ENCODE measurements at regions not wholly inside any gene's neighbourhood (a gene's known extent, or its start where the extent isn't known, plus 50 kb on each side); places are given as distances from the start of the nearest gene placed in this dataset.
A peak's percentile ranks its signal among the peaks of the same experiment; 100 is the strongest.

- no peak for DNase-seq
Observed at GRCh38 chr2:217049422-217049821, 189.6 kb upstream of the TNP1 start.

DNA sequence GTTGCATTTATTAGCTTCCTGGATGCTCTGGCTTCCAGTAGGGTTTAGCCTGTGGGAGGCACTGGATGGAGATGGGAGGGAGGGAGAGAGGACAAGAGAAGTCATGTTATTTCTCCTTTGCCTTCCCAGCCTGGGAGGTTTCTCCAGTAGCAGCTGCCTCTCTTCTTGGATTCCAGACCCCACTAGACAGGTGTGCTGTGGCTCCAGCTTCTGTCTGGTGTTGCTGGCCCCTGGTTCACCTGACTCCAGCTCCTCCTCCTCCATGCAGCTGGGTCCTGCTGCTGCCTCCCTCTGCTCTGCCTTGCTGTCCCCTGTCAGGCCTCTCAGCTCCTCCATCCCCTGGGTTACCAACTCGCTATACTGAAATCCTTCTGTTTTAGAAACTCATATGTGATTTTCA, 188.9 kb upstream of the TNP1 start:
- DNase-seq: no peak

DNA sequence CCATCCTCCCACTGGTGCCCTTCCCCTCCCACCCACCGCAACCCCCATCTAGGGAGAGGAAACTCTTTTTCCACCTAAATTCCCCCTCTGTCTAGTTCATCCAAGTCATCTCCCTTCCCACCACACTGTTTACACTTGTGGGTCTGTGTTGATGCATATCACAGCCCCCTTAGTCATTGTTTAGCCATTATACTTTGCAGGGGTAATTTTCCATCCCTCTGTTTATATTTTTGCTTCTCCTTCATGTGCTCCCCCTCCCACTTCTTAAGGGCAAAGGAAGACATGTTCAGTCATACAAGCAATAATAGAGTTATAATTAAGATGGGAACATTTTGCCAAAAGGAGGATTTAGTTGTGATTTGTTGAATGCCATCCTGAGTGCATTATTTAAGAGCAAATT, 187.8 kb upstream of the TNP1 start:
- DNase-seq: no peak

- DNase-seq: no peak
Observed at GRCh38 chr2:217047209-217047608, 187.3 kb upstream of the TNP1 start.

DNA sequence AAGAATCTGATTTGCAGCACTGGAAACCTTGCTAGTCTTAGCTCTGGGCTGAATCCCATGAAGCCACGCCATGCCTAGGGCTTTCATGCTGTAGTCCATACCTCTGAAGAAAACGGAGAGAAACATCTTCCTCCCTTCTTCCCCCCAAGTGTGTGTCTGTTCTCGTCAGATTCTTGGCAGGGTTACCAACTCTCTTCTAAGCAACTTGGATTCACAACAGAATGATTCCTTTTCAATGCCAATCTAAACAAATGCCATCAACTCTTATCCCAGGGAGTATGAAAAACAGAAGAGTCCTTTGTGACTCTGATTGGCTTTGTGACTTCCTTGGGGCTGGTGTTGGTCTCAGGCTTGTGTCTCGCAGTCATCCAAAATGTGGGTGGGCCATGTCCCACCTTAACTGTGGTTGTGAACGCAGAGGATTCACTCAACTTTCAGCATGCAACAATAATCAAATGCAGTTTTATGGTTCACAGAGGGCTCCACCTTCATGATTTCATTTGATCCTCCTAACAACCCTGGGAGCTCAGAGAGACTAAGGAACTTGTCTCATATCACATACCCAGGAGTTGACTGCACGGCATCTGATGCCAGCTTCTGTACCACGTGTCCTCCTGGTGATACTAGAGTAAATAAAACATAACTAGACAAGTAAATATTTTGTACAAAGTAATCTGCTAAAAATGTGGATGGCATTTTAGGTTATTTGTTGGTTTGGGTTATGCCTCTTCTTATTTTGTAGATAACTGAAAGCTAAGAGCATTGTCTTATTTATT, 186.0 kb upstream of the TNP1 start:
- DNase-seq: no peak

DNA sequence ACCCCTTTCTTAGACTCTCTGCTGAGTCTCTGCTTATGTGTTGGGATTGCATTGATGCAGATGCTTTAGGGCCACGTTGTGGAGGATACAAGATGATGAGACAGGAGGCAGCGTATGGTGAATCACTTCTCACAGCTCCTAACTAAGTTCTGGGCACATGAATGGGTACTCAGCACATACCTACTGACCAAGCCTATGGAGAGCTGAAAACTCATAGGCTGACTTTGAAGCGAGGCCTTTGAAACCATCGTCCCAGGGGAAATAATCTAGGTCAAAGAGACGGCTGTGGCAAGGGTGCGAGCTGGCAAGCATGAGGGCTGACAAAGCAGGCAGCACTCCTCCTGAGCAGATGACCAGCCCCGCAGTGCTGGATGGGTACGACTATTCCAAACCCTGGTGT, 180.2 kb upstream of the TNP1 start:
- DNase-seq: no peak

DNA sequence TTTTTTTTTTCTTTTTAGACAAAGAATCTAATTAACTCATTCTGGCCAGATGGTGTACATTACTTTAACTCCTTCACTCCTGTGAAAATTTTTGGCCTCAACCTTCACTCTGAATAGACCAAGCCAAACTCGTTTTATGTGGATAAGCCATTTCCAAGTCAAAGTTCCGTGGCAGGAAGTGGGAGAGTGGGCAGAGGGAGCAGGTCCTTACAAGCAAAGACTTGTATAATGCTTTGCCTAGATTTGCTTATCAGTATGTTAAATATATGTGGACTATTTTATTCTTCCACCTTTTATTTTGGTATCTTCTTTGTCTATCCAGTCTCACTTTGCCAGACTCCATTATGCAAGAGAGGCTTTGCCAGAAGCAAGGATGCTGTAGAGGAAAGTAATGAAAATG, 178.1 kb upstream of the TNP1 start:
- DNase-seq: no peak

DNA sequence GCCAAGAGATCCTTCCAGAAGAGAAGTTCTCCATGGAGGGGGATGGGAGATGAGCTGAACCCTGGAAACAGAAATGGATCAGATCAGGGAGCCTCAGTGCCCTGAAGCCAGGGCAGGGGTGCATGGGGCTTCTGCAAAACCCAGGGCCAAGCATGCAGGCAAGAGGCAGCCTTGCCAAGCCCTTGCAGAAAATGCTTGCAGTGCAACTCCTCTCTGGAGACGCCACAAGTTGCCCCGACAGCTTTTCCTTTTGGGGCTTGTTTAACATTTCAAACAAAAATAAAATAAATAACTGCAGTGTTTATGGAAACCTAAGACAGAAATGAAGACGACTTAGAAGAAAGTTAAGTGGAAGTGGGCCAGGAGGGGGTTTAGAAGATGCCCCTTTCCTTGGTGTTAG, 177.5 kb upstream of the TNP1 start:
- no peak for DNase-seq

- no peak for DNase-seq
Observed at GRCh38 chr2:217035967-217036366, 176.1 kb upstream of the TNP1 start.

- DNase-seq: no peak
Observed at GRCh38 chr2:217033186-217033585, 173.3 kb upstream of the TNP1 start.

DNA sequence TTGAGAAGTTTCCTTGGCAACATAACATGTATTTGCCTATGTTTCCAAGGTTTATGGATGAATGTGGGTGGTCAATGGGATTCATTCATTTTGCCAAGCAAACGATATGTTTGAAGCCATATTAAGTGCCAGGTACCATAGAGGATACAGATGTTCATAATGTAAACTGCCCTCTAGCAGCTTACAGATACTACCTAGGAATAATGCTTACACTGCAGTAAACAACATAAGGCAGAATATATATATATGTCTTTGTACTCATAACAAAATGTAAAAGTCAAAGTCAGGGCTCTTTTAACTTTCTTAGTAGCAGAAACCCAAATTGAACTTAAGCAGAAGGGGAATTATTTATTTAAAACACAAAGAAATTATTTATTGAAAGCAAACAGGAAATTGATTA, 171.6 kb upstream of the TNP1 start:
- DNase-seq: no peak

DNA sequence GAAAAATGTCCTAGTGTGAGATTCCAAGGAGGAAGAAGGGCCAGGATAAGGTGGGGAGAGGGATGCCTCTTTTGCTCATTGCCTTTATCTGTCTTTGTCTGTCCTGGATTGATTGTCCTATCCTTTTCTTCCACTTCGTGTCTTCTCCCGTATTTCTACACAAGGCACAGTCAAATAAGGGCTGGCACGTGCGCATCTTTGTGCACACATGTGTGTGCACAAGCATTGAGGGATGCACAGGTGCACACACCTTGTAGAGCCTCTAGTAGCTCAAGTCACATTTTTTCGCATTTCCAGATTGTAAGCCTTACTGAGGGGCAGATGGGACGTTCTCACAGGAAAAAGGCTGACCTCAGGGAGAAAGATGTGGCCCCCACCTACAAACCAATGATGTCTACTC, 170.2 kb upstream of the TNP1 start:
- no peak for DNase-seq

DNA sequence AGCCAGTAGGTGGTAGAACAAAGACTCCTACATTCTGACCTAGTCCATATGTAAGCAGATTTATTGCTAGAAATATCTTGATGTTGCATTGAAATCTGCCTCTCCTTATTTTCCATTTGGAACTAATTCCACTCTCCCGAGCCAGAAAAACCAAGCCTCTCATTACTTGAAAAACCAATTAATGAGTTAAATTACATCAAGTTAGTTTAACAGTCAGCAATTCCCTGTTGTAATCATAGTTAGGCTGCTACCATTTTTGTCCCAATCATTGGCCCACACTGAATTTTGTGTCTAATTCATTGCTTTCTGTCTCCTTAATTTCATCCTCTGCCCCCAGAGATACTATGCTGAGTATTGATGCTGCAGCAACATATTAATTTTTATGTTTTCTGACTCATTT, 168.3 kb upstream of the TNP1 start:
- no peak for DNase-seq

DNA sequence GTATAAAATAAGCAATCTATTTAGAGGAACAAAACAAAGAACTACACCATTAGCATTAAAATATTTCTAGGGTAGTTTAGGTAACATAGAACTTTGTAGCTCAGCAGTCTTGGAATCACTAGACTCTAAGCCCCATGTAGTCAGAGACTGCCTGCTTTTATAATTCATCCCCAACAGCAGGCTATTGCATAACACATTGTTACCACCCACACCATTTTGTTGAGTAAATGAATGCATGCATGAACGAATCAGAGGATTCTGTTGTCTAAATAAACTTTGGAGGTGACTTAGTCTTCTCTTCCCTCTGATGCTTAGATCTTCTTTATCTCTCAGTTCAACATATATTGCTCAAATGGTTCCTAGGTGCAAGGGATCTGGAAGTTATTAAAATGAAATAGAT, 167.6 kb upstream of the TNP1 start:
- no peak for DNase-seq

- no peak for DNase-seq
Observed at GRCh38 chr2:217026569-217026968, 166.7 kb upstream of the TNP1 start.

DNA sequence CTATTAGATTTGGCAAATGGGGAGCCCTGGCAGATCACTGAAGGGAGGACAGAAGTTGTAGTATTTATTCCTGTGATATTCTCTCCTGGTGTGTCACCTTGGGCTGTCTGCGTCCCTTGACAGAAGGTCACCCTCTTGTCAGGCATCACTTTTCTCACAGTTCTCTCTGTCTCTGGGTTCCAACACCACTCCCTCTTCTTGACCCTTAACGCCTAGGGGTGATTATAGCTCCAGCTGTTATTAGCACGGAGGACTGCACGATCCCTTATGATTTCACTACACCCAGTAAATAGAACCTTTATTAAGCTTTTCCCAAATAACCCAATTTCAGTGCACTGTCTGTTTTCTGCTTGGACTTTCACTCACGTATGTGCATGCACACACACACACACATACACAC, 166.3 kb upstream of the TNP1 start:
- DNase-seq: no peak

- DNase-seq: no peak
Observed at GRCh38 chr2:217023611-217024010, 163.7 kb upstream of the TNP1 start.

DNA sequence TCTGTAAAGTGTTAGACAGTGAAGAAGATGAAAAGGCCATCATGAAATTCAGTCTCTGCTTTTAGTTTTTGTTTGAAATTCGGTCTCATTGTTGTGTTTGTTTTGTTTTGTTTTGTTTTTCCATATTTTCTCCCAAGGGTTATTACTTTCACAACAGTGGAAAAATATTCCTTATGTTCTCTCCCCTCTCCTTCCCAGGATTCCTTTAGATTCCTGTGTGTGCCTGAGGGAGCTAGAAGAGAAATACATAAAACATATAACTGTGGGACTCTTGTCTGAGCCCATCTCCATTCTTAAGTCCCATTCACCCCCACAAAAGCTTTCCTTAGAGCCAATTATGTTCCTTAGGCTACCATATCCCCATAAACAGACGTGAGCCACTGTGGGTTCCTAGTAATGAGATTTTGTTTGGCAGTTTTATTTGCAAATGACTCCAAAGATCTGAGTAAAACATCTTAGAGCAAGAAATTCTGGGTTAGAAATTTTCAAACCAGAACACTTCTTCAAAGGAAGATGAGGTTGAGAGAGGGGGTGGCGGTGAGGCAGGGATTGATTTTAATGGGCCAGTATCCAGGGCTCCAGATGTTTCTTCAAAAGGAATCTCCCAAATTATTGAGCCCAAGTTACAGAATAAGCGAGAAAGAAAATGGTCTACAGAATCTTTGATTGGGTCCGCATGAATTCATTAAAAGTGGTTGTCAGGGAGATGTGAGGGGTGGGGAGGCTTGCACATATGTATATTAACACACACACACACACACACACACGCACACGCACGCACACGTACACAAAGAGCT, 157.8 kb upstream of the TNP1 start:
- no peak for DNase-seq

DNA sequence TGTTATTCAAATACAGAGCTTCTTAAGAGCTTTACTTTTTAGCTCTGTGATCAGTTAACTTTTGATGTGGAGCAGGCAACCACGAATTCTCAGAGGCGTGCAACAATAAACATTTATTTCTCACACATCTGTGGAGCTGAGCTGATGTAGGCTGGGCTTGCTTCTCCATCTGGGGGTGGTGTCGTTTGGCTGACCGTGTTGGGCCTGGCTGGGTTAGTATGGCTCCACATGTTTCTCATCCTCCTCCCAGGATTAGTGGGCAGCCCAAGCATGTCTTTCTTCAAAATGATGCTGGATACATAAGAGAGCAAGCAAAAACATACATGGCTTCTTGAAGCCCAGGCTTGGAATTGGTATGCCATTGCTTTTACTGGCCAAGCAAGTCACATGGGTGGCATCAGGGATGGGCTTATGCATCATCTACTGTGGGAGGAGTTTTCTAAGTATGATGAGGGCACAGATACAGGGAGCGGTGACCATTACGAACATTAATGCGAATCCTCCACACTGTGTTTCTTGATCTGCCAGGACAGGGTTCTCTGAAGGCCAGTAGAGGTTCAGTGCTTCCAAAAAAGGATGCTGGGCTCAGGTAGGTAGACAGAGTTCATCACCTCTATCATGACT, 157.0 kb upstream of the TNP1 start:
- DNase-seq: no peak

GRCh38 chr2:217014328-217015105, 154.7 kb upstream of the TNP1 start:
- peak; percentile 4 to 19 for DNase-seq

GRCh38 chr2:217013926-217014325, 154.1 kb upstream of the TNP1 start:
- no peak for DNase-seq

GRCh38 chr2:217011576-217011975, 151.7 kb upstream of the TNP1 start:
- DNase-seq: no peak

- DNase-seq: no peak
Observed at GRCh38 chr2:217010173-217010572, 150.3 kb upstream of the TNP1 start.
